ENCODE measurements at regions not wholly inside any gene's neighbourhood (a gene's known extent, or its start where the extent isn't known, plus 50 kb on each side); places are given as distances from the start of the nearest gene placed in this dataset.
A peak's percentile ranks its signal among the peaks of the same experiment; 100 is the strongest.

GRCh38 chr1:60388092-60388987, 314.8 kb upstream of the C1orf87 start:
- H3K4me3 ChIP-seq (ENCODE audit: low read depth, low read length): no peak overlapping the region
- peak; percentile 61 for DNase-seq (ENCODE audit: low read depth)

GRCh38 chr1:60387175-60387574, 313.6 kb upstream of the C1orf87 start:
- no peak overlapping the region for H3K4me3 ChIP-seq (ENCODE audit: low read depth, low read length)
- DNase-seq (ENCODE audit: low read depth): no peak

GRCh38 chr1:60386249-60386648, 312.7 kb upstream of the C1orf87 start:
- peak; percentile 40 for DNase-seq (ENCODE audit: low read depth)
- H3K4me3 ChIP-seq (ENCODE audit: low read depth, low read length): no peak overlapping the region

GRCh38 chr1:60376196-60376595, 302.6 kb upstream of the C1orf87 start:
- DNase-seq (ENCODE audit: low read depth): no peak
- H3K4me3 ChIP-seq (ENCODE audit: low read depth, low read length): no peak overlapping the region

- no peak overlapping the region for H3K4me3 ChIP-seq (ENCODE audit: low read depth, low read length)
- DNase-seq (ENCODE audit: low read depth): no peak
Measured at GRCh38 chr1:60374537-60374936, 301.0 kb upstream of the C1orf87 start.

- no peak for DNase-seq (ENCODE audit: low read depth)
- H3K4me3 ChIP-seq (ENCODE audit: low read depth, low read length): no peak overlapping the region
Measured at GRCh38 chr1:60367532-60367931, 294.0 kb upstream of the C1orf87 start.

GRCh38 chr1:60359431-60359830, 285.9 kb upstream of the C1orf87 start:
- no peak overlapping the region for H3K4me3 ChIP-seq (ENCODE audit: low read depth, low read length)
- no peak for DNase-seq (ENCODE audit: low read depth)

GRCh38 chr1:60350531-60350930, 277.0 kb upstream of the C1orf87 start:
- no peak for DNase-seq (ENCODE audit: low read depth)
- H3K4me3 ChIP-seq (ENCODE audit: low read depth, low read length): no peak overlapping the region

- no peak overlapping the region for H3K4me3 ChIP-seq (ENCODE audit: low read depth, low read length)
- DNase-seq (ENCODE audit: low read depth): no peak
Measured at GRCh38 chr1:60348884-60349283, 275.3 kb upstream of the C1orf87 start.

- H3K4me3 ChIP-seq (ENCODE audit: low read depth, low read length): no peak overlapping the region
- peak; percentile 36 for DNase-seq (ENCODE audit: low read depth)
Measured at GRCh38 chr1:60345621-60346020, 272.1 kb upstream of the C1orf87 start.

GRCh38 chr1:60345049-60345448, 271.5 kb upstream of the C1orf87 start:
- H3K4me3 ChIP-seq (ENCODE audit: low read depth, low read length): no peak overlapping the region
- DNase-seq (ENCODE audit: low read depth): no peak

- no peak for DNase-seq (ENCODE audit: low read depth)
- no peak overlapping the region for H3K4me3 ChIP-seq (ENCODE audit: low read depth, low read length)
Measured at GRCh38 chr1:60343736-60344135, 270.2 kb upstream of the C1orf87 start.

GRCh38 chr1:60342569-60342968, 269.0 kb upstream of the C1orf87 start:
- no peak overlapping the region for H3K4me3 ChIP-seq (ENCODE audit: low read depth, low read length)
- no peak for DNase-seq (ENCODE audit: low read depth)

GRCh38 chr1:60341274-60341673, 267.7 kb upstream of the C1orf87 start:
- no peak for DNase-seq (ENCODE audit: low read depth)
- no peak overlapping the region for H3K4me3 ChIP-seq (ENCODE audit: low read depth, low read length)

- no peak for DNase-seq (ENCODE audit: low read depth)
- no peak overlapping the region for H3K4me3 ChIP-seq (ENCODE audit: low read depth, low read length)
Measured at GRCh38 chr1:60331647-60332046, 258.1 kb upstream of the C1orf87 start.

GRCh38 chr1:60329651-60330050, 256.1 kb upstream of the C1orf87 start:
- no peak for DNase-seq (ENCODE audit: low read depth)
- no peak overlapping the region for H3K4me3 ChIP-seq (ENCODE audit: low read depth, low read length)

GRCh38 chr1:60311838-60312237, 238.3 kb upstream of the C1orf87 start:
- H3K4me3 ChIP-seq (ENCODE audit: low read depth, low read length): no peak overlapping the region

GRCh38 chr1:60299581-60299980, 226.0 kb upstream of the C1orf87 start:
- DNase-seq (ENCODE audit: low read depth): no peak
- no peak overlapping the region for H3K4me3 ChIP-seq (ENCODE audit: low read depth, low read length)

More at GRCh38 chr1:60311838-60312237, 238.3 kb upstream of the C1orf87 start:
- no peak for DNase-seq (ENCODE audit: low read depth)

GRCh38 chr1:60298290-60298689, 224.7 kb upstream of the C1orf87 start:
- no peak overlapping the region for H3K4me3 ChIP-seq (ENCODE audit: low read depth, low read length)
- DNase-seq (ENCODE audit: low read depth): no peak

- no peak overlapping the region for H3K4me3 ChIP-seq (ENCODE audit: low read depth, low read length)
- DNase-seq (ENCODE audit: low read depth): no peak
Measured at GRCh38 chr1:60296794-60297193, 223.2 kb upstream of the C1orf87 start.

- H3K4me3 ChIP-seq (ENCODE audit: low read depth, low read length): no peak overlapping the region
- no peak for DNase-seq (ENCODE audit: low read depth)
Measured at GRCh38 chr1:60292140-60292539, 218.6 kb upstream of the C1orf87 start.

Measured in skeletal muscle cell (primary cell).